GM12865 (cell line): ENCODE measurements at regions not wholly inside any gene's neighbourhood (a gene's known extent, or its start where the extent isn't known, plus 50 kb on each side); places are given as distances from the start of the nearest gene placed in this dataset.

Source experiments
- DNase-seq: peaks from one replicate; pipeline ENCODE4 v3.0.0; 2010; ENCODE audit warnings: low read depth
- H3K4me3 ChIP-seq: 2 replicates; pipeline ENCODE4 v1.5.1; 2011; ENCODE audit warnings: mild to moderate bottlenecking, low read depth, low read length, control low read depth
- TF ChIP-seq, protein P1 (sequence below): IDR thresholded peaks from 2 replicates; pipeline ENCODE4 v1.5.1; 2011; ENCODE audit warnings: low read length, control low read depth, low read depth, inconsistent platforms; ENCODE audit not compliant: insufficient read depth; ENCODE audit errors: missing control alignments

DNA sequence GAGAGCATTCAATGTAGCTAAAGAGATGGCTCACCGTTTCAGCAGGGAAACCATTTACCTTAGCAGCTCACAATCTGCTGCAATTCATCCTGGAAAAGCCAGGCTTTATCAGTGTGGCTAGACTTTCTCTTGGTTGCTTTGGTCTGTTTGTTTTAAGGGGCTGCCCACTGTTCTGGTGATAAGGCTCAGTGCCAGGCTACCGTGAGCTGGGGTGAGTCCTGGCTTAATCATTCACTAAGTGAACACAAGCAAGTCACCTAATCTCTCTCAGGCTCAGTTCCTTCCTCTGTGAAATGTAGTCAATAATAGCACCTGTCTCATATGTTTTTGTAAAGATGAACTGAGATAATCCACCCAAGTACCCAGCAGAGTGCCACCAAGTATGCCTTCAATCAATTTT, 229.0 kb downstream of the TEX29 start:
- H3K4me3 ChIP-seq: no peak overlapping the region
- TF ChIP-seq, protein P1, sequence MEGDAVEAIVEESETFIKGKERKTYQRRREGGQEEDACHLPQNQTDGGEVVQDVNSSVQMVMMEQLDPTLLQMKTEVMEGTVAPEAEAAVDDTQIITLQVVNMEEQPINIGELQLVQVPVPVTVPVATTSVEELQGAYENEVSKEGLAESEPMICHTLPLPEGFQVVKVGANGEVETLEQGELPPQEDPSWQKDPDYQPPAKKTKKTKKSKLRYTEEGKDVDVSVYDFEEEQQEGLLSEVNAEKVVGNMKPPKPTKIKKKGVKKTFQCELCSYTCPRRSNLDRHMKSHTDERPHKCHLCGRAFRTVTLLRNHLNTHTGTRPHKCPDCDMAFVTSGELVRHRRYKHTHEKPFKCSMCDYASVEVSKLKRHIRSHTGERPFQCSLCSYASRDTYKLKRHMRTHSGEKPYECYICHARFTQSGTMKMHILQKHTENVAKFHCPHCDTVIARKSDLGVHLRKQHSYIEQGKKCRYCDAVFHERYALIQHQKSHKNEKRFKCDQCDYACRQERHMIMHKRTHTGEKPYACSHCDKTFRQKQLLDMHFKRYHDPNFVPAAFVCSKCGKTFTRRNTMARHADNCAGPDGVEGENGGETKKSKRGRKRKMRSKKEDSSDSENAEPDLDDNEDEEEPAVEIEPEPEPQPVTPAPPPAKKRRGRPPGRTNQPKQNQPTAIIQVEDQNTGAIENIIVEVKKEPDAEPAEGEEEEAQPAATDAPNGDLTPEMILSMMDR: no peak
- no peak for DNase-seq

- H3K4me3 ChIP-seq: no peak overlapping the region
- TF ChIP-seq, protein P1: no peak
- no peak for DNase-seq
Measured at GRCh38 chr13:111550062-111550461, 229.6 kb downstream of the TEX29 start.

DNA sequence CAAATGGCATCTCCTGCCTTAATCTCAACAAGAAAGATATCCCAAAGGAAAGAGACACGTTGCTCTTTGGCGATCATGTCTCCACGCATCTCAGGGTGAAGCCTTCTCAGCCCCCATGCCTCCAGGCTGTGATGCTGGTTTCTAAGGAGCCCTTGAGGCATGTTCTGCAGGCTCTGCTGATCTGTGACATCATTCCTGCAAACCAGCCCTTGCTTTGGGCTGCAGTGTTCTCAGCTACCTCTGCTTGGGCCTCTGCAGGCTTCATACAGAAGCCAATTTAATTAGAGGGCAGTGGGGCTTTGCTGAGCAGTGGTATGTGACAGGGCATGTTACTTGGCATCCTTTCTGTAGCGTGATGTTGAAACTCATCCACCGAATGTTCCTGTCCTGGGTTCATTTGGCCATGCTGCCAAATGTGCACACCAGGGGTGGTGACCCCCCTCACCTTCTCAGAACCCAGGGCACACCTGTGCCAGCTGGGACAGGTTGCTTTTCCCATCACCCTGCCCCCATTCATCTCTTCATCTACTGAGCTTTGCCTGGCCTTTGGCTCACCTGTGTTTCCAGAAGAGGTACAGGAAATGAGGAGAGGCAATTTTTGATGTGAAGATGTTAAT, 230.9 kb downstream of the TEX29 start:
- no peak for DNase-seq
- H3K4me3 ChIP-seq: no peak overlapping the region

DNA sequence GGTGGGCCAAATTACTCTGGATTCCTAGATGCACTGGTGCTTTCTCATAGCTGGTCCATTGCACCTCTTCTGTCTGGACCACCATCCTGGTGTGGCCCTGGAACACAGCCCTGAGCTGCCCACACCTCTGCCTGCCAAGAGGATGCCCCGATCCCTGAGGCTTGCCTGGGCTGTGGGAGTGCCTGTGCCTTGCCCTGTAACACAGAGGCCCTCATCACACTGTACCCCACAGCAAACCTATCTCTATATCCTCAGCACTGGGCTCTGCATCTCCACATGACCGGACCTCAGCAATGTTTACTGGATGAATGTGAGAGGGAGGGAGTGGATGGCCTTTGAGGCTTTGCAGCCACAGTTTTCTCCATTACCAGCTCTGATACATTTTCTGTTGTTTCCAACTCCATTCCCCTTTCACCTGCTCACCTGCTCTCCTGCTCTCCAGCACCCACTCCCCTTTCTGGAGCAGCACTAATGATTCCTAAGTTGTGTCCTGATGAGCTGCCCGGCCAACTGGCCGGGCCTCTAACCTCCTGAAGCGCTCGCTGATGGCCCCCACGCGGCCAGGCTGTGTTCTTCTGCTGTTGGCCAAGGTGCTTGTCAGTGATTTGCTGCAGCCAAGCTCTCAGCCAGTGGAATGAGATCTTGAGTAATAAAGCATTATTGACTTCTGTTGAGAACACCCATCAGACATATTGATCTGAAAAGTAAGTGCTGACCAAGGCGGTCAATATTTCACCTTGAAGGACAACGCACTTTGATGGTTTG, 232.6 kb downstream of the TEX29 start:
- TF ChIP-seq, protein P1: no peak
- no peak for DNase-seq
- no peak overlapping the region for H3K4me3 ChIP-seq

More for the DNA sequence above, 230.9 kb downstream of the TEX29 start:
- TF ChIP-seq, protein P1: no peak

DNA sequence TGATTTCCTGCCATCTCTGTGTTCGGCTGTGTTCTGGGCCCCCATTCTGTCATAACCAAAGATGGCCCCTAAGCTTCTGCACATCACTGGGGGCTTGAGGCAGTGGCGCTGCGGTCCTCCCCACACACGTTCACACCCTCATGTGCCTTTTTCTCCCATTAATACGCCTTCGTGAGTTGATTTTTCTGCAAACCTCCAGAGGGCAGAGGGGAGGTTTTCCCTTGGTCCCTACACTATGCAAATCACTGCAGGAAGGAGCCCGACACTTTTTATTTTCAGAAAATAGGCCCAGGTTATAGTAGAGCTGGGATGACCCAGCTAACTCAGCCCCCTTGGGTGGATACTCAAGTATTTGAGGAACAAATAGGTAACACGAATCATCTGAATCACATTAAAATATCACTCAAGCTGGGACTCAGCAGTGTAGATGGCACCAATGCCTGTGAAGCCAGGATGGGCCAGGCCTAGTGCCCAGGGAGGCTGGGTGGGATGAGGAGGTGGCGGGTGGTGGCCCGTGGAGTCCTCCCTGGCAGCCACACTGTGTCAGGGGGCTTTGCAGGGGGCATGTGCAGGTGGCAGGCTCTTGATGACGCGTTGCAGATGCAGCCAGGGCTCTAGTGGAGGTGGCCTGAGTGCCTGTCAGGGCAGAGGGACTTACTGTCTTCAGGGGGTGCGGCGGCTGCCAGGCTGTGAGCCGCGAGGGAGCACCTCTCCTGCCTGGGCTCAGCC, 234.3 kb downstream of the TEX29 start:
- TF ChIP-seq, protein P1: no peak
- no peak for DNase-seq
- H3K4me3 ChIP-seq: no peak overlapping the region

DNA sequence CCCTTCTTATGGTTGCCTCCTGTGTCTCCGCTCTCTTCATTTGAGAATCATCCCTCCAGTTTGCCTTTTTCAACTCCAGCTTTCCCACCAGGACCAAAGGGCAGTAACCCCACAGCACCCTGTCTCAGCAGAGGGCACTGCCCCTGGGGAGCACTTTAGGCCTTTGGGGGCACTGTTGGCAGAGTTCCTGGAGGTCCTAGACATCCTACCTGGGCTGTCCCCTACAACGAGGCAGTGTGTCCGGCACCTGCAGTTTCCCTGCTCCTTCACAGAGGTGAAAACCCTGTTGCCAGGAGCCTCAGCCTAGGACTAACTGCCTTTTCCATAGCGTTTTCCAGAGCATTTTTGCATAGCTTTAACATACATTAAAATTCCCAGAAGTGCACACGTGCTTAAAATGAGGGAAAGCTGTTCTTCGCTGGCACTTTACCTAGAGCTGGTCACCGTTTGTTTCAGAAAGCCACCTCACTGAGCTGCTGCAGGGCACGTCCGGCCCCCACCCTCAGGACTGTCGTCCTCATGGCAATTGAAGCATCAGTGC, 234.9 kb downstream of the TEX29 start:
- no peak overlapping the region for H3K4me3 ChIP-seq
- DNase-seq: no peak
- TF ChIP-seq, protein P1: no peak
